Prostate gland (tissue), 2 donors: ENCODE measurements at regions not wholly inside any gene's neighbourhood (a gene's known extent, or its start where the extent isn't known, plus 50 kb on each side); places are given as distances from the start of the nearest gene placed in this dataset.

Source experiments
- POLR2AphosphoS5 ChIP-seq: sonication (generic); formaldehyde crosslinking; IDR thresholded peaks from one replicate; pipeline ENCODE4 v1.6.1; 2017; ENCODE audit warnings: antibody characterized with exemption
- TF ChIP-seq, protein P1 (sequence below), 4 experiments: fragments of 200-600 bp in 2 of 4; fragments of 450-650 bp in 2 of 4; sonication (generic) in 2 of 4; IDR thresholded peaks; 1 replicate in 3 of 4; 2 replicates in 1 of 4; pipeline ENCODE4 v1.5.1; 2016 to 2019; ENCODE audit warnings: antibody characterized with exemption in 4 of 4, mild to moderate bottlenecking in 2 of 4, moderate library complexity in 2 of 4

DNA sequence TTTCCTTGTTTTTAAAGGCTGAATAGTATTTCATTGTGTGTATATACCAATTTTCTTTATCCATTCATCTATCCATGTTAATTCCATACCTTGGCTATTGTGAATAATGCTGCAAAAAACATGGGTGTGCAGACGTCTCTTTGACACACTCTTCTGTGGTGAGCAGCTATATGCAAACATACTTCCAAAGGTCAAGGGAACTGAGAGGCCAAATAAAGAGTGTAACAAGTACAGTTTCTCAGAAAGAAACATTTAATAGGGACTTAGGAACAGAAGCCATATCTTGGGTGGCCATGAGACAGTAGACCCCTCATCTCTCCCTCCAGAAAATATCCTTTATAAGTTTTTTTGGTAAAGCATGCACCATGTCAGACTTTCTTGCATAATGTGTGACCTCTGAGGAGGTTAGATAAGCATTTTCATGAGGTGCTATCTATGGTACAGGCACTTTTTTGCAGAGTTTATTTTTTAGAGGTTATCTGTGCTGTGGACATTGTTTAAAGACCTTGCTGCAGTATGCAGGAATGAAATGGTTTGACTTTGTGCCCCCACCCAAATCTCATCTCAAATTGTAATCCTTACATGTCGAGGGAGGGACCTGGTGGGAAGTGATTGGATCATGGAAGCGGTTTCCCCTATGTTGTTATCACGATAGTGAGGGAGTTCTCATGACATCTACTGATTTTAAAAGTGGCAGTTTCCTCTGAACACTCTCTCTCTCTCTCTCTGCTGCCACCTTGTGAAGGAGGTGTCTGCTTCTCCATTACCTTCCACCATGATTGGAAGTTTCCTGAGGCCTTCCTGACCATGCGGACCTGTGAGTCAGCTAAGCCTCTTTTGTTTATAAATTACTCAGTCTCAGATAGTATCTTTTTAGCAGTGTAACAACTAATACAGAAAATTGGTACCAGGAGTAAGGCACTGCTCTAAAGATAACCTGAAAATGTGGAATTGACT is 1202.3 kb downstream of the GALC start:
- TF ChIP-seq, protein P1, sequence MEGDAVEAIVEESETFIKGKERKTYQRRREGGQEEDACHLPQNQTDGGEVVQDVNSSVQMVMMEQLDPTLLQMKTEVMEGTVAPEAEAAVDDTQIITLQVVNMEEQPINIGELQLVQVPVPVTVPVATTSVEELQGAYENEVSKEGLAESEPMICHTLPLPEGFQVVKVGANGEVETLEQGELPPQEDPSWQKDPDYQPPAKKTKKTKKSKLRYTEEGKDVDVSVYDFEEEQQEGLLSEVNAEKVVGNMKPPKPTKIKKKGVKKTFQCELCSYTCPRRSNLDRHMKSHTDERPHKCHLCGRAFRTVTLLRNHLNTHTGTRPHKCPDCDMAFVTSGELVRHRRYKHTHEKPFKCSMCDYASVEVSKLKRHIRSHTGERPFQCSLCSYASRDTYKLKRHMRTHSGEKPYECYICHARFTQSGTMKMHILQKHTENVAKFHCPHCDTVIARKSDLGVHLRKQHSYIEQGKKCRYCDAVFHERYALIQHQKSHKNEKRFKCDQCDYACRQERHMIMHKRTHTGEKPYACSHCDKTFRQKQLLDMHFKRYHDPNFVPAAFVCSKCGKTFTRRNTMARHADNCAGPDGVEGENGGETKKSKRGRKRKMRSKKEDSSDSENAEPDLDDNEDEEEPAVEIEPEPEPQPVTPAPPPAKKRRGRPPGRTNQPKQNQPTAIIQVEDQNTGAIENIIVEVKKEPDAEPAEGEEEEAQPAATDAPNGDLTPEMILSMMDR (IDR thresholded peaks at IDR 0.05), result no peak
- TF ChIP-seq POLR2AphosphoS5, result no peak
